ENCODE measurements at regions not wholly inside any gene's neighbourhood (a gene's known extent, or its start where the extent isn't known, plus 50 kb on each side); places are given as distances from the start of the nearest gene placed in this dataset. TPM values are rescaled to one million over a fixed set of nuclear protein-coding genes. Genes with fewer than 3 reads are reported as not detected.
A peak's percentile ranks its signal among the peaks of the same experiment; 100 is the strongest.

DNA sequence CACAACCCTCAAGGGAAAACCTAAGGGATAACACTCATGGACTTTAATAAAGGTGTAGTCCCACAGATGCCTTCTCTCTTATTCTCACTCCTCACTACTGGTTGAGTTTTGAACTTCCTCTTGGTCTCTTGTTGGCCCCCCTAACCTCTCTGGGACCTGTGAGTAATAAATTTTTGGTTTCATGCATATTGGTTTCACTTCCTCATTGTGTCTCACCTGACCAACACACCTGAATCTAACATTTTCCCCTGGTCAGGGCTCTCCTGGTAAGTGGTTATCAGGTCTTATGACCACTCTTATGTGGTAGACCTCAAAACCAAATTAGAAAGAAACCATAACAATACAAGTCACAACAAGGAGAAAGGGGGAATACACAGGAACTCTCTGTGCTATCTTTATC is 60.5 kb upstream of the PRMT6 start:
- DNase-seq (ENCODE audit: low read depth), result no peak
- no peak overlapping the region for H3K4me3 ChIP-seq (ENCODE audit: low read depth, low read length)
- TF ChIP-seq, protein P1, sequence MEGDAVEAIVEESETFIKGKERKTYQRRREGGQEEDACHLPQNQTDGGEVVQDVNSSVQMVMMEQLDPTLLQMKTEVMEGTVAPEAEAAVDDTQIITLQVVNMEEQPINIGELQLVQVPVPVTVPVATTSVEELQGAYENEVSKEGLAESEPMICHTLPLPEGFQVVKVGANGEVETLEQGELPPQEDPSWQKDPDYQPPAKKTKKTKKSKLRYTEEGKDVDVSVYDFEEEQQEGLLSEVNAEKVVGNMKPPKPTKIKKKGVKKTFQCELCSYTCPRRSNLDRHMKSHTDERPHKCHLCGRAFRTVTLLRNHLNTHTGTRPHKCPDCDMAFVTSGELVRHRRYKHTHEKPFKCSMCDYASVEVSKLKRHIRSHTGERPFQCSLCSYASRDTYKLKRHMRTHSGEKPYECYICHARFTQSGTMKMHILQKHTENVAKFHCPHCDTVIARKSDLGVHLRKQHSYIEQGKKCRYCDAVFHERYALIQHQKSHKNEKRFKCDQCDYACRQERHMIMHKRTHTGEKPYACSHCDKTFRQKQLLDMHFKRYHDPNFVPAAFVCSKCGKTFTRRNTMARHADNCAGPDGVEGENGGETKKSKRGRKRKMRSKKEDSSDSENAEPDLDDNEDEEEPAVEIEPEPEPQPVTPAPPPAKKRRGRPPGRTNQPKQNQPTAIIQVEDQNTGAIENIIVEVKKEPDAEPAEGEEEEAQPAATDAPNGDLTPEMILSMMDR (IDR thresholded peaks at IDR 0.05; ENCODE audit: insufficient read depth, low read length), result no peak

DNA sequence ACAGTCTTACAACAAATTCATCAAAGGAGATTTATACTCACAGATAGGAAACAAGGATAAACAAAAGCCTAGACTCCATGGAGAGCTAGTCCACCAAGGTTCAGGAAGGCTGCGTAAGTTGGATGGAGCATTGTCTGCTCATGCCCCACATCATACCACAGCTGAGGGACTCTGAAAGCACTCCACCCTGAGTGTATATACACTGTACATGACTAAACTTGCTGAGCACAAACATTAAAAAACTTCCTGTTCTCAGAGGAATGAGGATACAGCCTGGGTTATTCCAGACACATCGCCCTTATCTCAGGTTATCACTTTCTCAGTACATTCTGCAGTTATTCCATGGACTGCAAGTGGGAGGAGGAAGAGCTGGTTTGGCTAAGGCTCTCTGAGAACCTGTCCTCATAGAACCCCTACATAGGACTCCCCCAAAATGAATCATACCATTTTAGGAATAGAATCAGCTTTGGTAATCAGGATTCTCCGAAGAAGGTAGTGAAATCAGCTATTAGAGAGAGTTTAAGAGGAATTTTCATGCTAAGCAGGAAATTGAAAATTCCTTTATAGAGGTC is 58.0 kb upstream of the PRMT6 start:
- H3K4me3 ChIP-seq (ENCODE audit: low read depth, low read length), result no peak overlapping the region
- no peak for DNase-seq (ENCODE audit: low read depth)
- TF ChIP-seq, protein P1 (IDR thresholded peaks at IDR 0.05; ENCODE audit: insufficient read depth, low read length), result no peak

DNA sequence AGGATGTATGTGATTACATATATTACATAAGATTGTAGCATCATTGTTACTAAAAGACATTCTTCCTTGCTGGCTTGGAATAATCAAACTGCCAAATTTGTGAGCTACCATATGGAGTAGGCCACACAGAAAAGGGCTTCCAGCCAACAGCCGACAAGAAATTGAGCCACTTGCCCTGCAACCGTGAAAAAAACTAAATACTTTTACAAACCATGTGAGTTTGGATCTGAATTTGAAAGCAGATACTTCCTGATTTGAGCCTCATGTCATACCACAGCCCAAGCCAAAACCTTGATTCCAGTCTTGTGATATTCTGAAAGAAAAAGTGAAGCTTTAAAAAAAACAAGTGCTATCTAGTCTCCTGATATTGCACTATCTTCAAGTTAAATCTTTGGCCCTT is 55.6 kb upstream of the PRMT6 start:
- peak; percentile 65 for DNase-seq (ENCODE audit: low read depth)
- H3K4me3 ChIP-seq (ENCODE audit: low read depth, low read length), result no peak overlapping the region
- TF ChIP-seq, protein P1 (IDR thresholded peaks at IDR 0.05; ENCODE audit: insufficient read depth, low read length), result no peak

DNA sequence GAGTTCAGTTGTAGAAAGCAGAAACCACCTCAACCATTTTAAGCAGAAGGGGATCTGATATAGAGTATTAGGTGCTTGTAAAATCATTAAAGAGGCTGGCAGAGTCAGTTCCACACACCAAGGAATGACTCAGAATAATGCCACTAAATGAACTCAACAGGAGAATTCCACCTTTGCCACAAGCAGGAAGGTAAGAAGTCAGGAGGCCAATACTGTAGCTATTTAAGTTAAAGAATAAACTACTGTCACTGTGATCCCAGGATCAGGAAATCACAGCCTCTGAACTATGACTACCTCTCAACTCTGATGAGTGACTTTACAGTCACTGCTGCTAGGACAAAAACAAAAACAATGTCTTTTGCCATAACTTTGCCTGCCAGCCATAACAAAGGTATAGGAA is 52.5 kb upstream of the PRMT6 start:
- TF ChIP-seq, protein P1 (IDR thresholded peaks at IDR 0.05; ENCODE audit: insufficient read depth, low read length), result no peak
- no peak for DNase-seq (ENCODE audit: low read depth)
- H3K4me3 ChIP-seq (ENCODE audit: low read depth, low read length), result no peak overlapping the region

DNA sequence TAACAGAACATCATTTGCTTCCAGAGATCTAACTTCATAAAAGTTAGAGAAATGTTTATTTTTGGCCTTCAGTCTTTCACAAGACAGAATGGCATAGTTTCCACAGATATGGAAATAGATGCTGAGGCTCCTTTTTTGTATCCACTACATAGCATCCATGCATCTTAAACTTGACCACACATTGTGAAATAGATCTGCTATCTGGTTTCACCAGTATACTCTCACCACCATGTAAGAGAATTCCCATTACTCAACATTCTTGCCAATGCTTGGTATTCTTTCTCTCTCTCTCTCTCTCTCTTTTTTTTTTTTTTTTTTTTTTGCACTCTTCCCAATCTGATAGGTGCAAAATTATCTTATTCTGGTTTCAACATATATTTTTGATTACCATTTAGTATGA is 52.1 kb upstream of the PRMT6 start:
- DNase-seq (ENCODE audit: low read depth), result peak; percentile 11
- TF ChIP-seq, protein P1 (IDR thresholded peaks at IDR 0.05; ENCODE audit: insufficient read depth, low read length), result no peak
- H3K4me3 ChIP-seq (ENCODE audit: low read depth, low read length), result no peak overlapping the region

Small RNAs in the stretch of these regions (small RNA-seq; reads per million reads assigned to genes)
- not detected for gene AL596327.1
- gene SEPT2P1, result not detected

Measured in fibroblast of the aortic adventitia (primary cell).